OCI-LY7 (cell line): ENCODE measurements at regions not wholly inside any gene's neighbourhood (a gene's known extent, or its start where the extent isn't known, plus 50 kb on each side); places are given as distances from the start of the nearest gene placed in this dataset.

Source experiments
- BruUV-seq: library from RNA; stranded (reverse); fragments of 400-500 nt; replicated peaks from 2 replicates; lab custom pipeline; 2021; lab: Mats Ljungman, UMichigan
- CTCF ChIA-PET: fragments of 300-600 bp; sonication (Branson Sonifier 250); formaldehyde crosslinking; loops from one replicate; lab custom pipeline; 2022; ENCODE audit warnings: antibody characterized with exemption; ENCODE audit not compliant: unreplicated experiment; lab: Charles Lee
- POLR2A ChIA-PET: fragments of 300-600 bp; sonication (Branson Sonifier 250); formaldehyde crosslinking; loops from one replicate; lab custom pipeline; 2022; ENCODE audit warnings: antibody characterized with exemption; lab: Charles Lee
- DNase-seq: peaks from one replicate; pipeline ENCODE4 v3.0.0-alpha.2; 2015; ENCODE audit warnings: low spot score
- H2AFZ ChIP-seq: fragments of 200-600 bp; sonication (generic), shearing (Covaris generic); 2 replicates; pipeline ENCODE4 v1.6.1; 2014; ENCODE audit warnings: mild to moderate bottlenecking, antibody characterized with exemption, low read length, moderate library complexity
- H3K27ac ChIP-seq: fragments of 200-600 bp; sonication (generic); 2 replicates; pipeline ENCODE4 v1.5.1; 2014; ENCODE audit warnings: mixed run types, low read depth, mild to moderate bottlenecking, moderate library complexity, low read length, inconsistent platforms; ENCODE audit not compliant: poor library complexity, severe bottlenecking
- H3K36me3 ChIP-seq: fragments of 200-600 bp; sonication (generic); 2 replicates; pipeline ENCODE4 v1.6.1; 2014; ENCODE audit warnings: mild to moderate bottlenecking, antibody characterized with exemption, low read length, moderate library complexity, mixed read lengths; ENCODE audit not compliant: insufficient read depth
- H3K4me1 ChIP-seq: fragments of 200-600 bp; sonication (generic); 2 replicates; pipeline ENCODE4 v1.5.1; 2014; ENCODE audit warnings: mild to moderate bottlenecking, low read length; ENCODE audit not compliant: insufficient read depth, poor library complexity, severe bottlenecking
- H3K4me2 ChIP-seq: fragments of 200-600 bp; sonication (generic); 2 replicates; pipeline ENCODE4 v1.6.1; 2014; ENCODE audit warnings: mild to moderate bottlenecking, low read length
- H3K4me3 ChIP-seq: fragments of 200-600 bp; sonication (generic); 2 replicates; pipeline ENCODE4 v1.5.1; 2014; ENCODE audit warnings: mild to moderate bottlenecking, low read depth, low read length; ENCODE audit not compliant: poor library complexity, severe bottlenecking
- H3K79me2 ChIP-seq: fragments of 200-600 bp; sonication (generic); 2 replicates; pipeline ENCODE4 v1.6.1; 2016; ENCODE audit warnings: low read depth, mild to moderate bottlenecking, low read length, moderate library complexity, mixed read lengths; ENCODE audit not compliant: insufficient read depth
- H3K9me2 ChIP-seq: fragments of 200-600 bp; sonication (generic); 2 replicates; pipeline ENCODE4 v1.6.1; 2016; ENCODE audit warnings: mild to moderate bottlenecking, low read length, mixed read lengths; ENCODE audit not compliant: insufficient read depth
- H3K9me3 ChIP-seq: fragments of 200-600 bp; sonication (generic); 2 replicates; pipeline ENCODE4 v1.6.1; 2014; ENCODE audit warnings: mild to moderate bottlenecking, mixed run types, low read length, mixed read lengths
- H4K20me1 ChIP-seq: fragments of 200-600 bp; sonication (generic); 2 replicates; pipeline ENCODE4 v1.6.1; 2014; ENCODE audit warnings: mild to moderate bottlenecking, antibody characterized with exemption, low read length, moderate library complexity, mixed read lengths; ENCODE audit not compliant: insufficient read depth
- EZH2phosphoT487 ChIP-seq: fragments of 200-600 bp; sonication (generic); IDR thresholded peaks from 2 replicates; pipeline ENCODE4 v1.6.1; 2018; ENCODE audit warnings: low read depth, borderline replicate concordance, mild to moderate bottlenecking, mixed run types, antibody characterized with exemption, low read length, moderate library complexity, mixed read lengths
- intact Hi-C: fragments of 100-400 bp; cut with micrococcal nuclease; formaldehyde crosslinking; loops from one replicate; pipeline ENCODE4 v1.10.0; 2022; ENCODE audit not compliant: unreplicated experiment
- TF ChIP-seq, protein P1 (sequence below): fragments of 200-600 bp; sonication (generic); conservative IDR thresholded peaks from 2 replicates; pipeline ENCODE4 v1.5.1; 2014; ENCODE audit warnings: mild to moderate bottlenecking, antibody characterized with exemption, low read length, moderate library complexity, mixed read lengths

DNA sequence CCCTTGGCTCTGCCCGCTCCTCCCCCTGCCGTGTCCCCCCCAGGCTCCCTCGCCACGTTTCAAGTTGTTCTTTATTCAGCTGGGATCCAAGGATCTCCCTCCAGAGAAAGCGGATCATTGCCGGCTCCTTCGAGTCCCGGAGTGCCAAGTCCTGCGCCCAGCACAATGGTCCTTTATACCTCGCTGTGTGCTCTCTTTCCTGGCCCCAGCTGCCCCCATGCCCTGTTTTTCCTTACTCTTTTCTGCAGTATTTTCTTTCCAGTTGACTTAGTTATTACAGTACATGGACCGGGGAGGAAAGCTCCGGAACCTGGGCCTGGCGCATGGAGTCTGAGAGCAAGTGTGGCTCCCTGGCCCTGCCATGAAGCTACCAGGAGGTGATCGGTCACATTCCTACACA lies 88.1 kb upstream of the KMT2C start:
- no peak for DNase-seq
- intact Hi-C loops = no loop called here
- H3K79me2 ChIP-seq = no peaks in the 10 kb centered on the region
- H4K20me1 ChIP-seq = no peaks in the 10 kb centered on the region
- H3K4me1 ChIP-seq = no peaks in the 10 kb centered on the region
- POLR2A ChIA-PET = no interaction called here
- TF ChIP-seq, protein P1, sequence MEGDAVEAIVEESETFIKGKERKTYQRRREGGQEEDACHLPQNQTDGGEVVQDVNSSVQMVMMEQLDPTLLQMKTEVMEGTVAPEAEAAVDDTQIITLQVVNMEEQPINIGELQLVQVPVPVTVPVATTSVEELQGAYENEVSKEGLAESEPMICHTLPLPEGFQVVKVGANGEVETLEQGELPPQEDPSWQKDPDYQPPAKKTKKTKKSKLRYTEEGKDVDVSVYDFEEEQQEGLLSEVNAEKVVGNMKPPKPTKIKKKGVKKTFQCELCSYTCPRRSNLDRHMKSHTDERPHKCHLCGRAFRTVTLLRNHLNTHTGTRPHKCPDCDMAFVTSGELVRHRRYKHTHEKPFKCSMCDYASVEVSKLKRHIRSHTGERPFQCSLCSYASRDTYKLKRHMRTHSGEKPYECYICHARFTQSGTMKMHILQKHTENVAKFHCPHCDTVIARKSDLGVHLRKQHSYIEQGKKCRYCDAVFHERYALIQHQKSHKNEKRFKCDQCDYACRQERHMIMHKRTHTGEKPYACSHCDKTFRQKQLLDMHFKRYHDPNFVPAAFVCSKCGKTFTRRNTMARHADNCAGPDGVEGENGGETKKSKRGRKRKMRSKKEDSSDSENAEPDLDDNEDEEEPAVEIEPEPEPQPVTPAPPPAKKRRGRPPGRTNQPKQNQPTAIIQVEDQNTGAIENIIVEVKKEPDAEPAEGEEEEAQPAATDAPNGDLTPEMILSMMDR = no peak
- TF ChIP-seq EZH2phosphoT487 = no peak
- H3K9me3 ChIP-seq = no peaks in the 10 kb centered on the region
- no peaks in the 10 kb centered on the region for H3K36me3 ChIP-seq
- H3K4me3 ChIP-seq = no peak overlapping the region
- no TSS peak for BruUV-seq
- no peak overlapping the region for H2AFZ ChIP-seq
- CTCF ChIA-PET = no interaction called here
- H3K4me2 ChIP-seq = no peak overlapping the region
- no peak overlapping the region for H3K27ac ChIP-seq
- no peaks in the 10 kb centered on the region for H3K9me2 ChIP-seq

DNA sequence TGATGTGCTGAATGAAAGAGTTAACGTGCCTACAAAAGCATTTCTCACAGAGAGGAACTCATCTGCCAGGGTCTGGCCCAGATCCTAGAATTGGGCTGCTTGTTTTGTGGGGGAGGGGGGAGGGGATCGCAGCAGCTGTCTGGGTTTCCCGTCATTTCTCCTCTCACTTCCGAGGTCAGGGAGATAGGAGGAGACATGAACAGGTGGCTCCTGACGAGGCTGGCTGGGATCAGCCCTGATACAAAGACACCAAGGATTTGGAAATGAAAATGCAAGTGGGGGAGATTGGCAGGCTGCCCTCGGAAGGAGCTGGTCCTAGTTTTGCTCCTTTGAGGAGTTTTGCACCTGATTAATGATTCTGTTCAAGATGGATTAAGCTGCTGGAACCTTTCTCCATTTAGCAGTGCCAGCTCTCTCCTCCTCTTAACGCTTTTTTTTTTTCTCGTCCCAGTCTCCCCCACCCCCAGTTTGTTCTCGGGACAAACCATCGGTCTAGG lies 86.8 kb upstream of the KMT2C start:
- Histone ChIP-seq H3K9me3 (no peaks in the 10 kb centered on the region), H3K27ac (no peak overlapping the region), H3K4me1 (no peaks in the 10 kb centered on the region), H3K79me2 (no peaks in the 10 kb centered on the region), H3K4me2 (no peak overlapping the region), H3K4me3 (no peak overlapping the region), H4K20me1 (no peaks in the 10 kb centered on the region), H3K36me3 (no peaks in the 10 kb centered on the region), H2AFZ (no peak overlapping the region), H3K9me2 (no peaks in the 10 kb centered on the region)
- BruUV-seq = no TSS peak
- intact Hi-C loops = no loop called here
- ChIA-PET CTCF (no interaction called here), POLR2A (interaction anchor here (0.7 kb wide), 1 partner anchor 76 kb away, joined by 3 read pairs; no protein-coding TSS in a partner anchor)
- no peak for TF ChIP-seq EZH2phosphoT487
- TF ChIP-seq, protein P1 = no peak
- DNase-seq = no peak

DNA sequence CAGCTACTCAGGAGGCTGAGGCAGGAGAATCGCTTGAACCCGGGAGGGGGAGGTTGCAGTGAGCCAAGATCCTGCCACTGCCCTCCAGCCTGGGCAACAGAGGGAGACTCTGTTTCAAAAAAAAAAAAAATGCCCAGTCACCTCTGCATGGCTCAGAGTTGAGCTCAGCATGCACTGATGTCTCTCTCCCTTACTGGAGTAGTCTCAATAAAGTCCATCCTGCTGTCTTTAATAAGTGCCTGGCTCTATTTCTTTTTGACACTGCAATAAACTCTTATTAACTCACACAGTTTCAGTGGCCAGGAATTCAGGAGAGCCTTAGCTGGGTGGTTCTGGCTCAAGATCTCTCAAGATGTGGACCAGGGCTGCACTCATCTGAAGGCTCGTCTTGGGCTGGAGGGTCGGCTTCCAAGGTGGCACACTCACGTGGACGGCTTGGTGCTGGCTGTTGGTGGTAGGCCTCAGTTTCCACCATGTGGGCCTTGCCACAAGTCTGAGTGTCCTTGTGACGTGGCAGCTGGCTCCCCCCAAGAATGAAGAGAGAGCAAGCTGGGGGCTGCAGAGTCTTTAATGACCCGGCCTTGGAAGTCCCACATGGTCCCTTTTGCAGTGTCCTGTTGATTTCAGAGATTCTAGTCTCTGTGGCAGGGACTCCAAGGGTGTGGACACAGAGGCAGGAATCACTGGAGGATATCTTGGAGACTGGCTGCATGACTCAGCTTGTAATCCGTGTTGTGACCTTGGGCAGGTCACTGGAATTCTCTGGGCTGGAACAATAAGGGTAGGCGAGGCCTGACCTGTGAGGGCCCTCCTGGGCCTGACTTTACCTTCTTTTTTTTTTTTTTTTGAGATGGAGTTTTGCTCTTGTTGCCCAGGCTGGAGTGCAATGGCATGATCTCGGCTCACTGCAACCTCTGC lies 85.9 kb upstream of the KMT2C start:
- no TSS peak for BruUV-seq
- Histone ChIP-seq H3K79me2 (no peaks in the 10 kb centered on the region), H3K27ac (no peak overlapping the region), H3K4me2 (no peak overlapping the region), H2AFZ (no peak overlapping the region), H3K9me3 (no peaks in the 10 kb centered on the region), H3K9me2 (no peaks in the 10 kb centered on the region), H3K4me3 (no peak overlapping the region), H3K4me1 (no peaks in the 10 kb centered on the region), H3K36me3 (no peaks in the 10 kb centered on the region), H4K20me1 (no peaks in the 10 kb centered on the region)
- intact Hi-C loops = no loop called here
- no peak for DNase-seq
- ChIA-PET CTCF (no interaction called here), POLR2A (interaction anchor here (0.7 kb wide), 1 partner anchor 450 kb away, joined by 3 read pairs; no protein-coding TSS in a partner anchor)
- TF ChIP-seq EZH2phosphoT487 = no peak
- TF ChIP-seq, protein P1 = no peak
